Activated CD8-positive, alpha-beta T cell treated with anti-CD3 and anti-CD28 coated beads for 36 hours (primary cell): ENCODE measurements at regions not wholly inside any gene's neighbourhood (a gene's known extent, or its start where the extent isn't known, plus 50 kb on each side); places are given as distances from the start of the nearest gene placed in this dataset.

ENCODE experiments used
- ATAC-seq: fragments of 200-7000 bp; cut with Tn5 transposase; one replicate; pipeline ENCODE4 v1.10.0; 2021; ENCODE audit warnings: mild to moderate bottlenecking, moderate library complexity
- CTCF ChIA-PET: fragments of 350-600 bp; sonication (Branson Sonifier 250); formaldehyde crosslinking; loops from one replicate; lab custom pipeline; 2021; ENCODE audit warnings: antibody characterized with exemption; lab: Charles Lee
- POLR2A ChIA-PET: fragments of 350-600 bp; sonication (Branson Sonifier 250); formaldehyde crosslinking; loops from one replicate; lab custom pipeline; 2021; ENCODE audit warnings: antibody characterized with exemption; lab: Charles Lee
- DNase-seq: peaks from one replicate; pipeline ENCODE4 v3.0.0-alpha.2; 2020
- H3K27ac Mint-ChIP-seq: one replicate; pipeline ENCODE4 v1.8.0; 2021; ENCODE audit warnings: mild to moderate bottlenecking, mixed read lengths
- H3K27me3 Mint-ChIP-seq: one replicate; pipeline ENCODE4 v1.8.0; 2021; ENCODE audit warnings: mixed read lengths
- H3K36me3 Mint-ChIP-seq: one replicate; pipeline ENCODE4 v1.8.0; 2021; ENCODE audit warnings: low read depth, mixed read lengths
- H3K4me1 Mint-ChIP-seq: one replicate; pipeline ENCODE4 v1.8.0; 2021; ENCODE audit warnings: low read depth, mixed read lengths
- H3K4me3 Mint-ChIP-seq: one replicate; pipeline ENCODE4 v1.8.0; 2021; ENCODE audit warnings: mild to moderate bottlenecking, moderate library complexity, mixed read lengths
- H3K9me3 Mint-ChIP-seq: one replicate; pipeline ENCODE4 v1.8.0; 2021; ENCODE audit warnings: mixed read lengths
- CTCF ChIP-seq: fragments of 200-600 bp; IDR thresholded peaks from one replicate; pipeline ENCODE4 v1.8.0; 2022; ENCODE audit warnings: antibody characterized with exemption, mild to moderate bottlenecking
- intact Hi-C: fragments of 100-400 bp; cut with micrococcal nuclease; formaldehyde crosslinking; loops from one replicate; pipeline ENCODE4 v1.10.0; 2022

- no peak for DNase-seq
- no peak for TF ChIP-seq CTCF
- Mint-ChIP-seq H3K4me3 (no peak overlapping the region), H3K27me3 (peaks cover under 1% of the 10 kb centered on the region), H3K36me3 (no peaks in the 10 kb centered on the region), H3K9me3 (no peaks in the 10 kb centered on the region), H3K27ac (no peak overlapping the region), H3K4me1 (peaks cover 2% of the 10 kb centered on the region)
- no peak for ATAC-seq
- ChIA-PET CTCF (no interaction called here), POLR2A (interaction anchor here (0.6 kb wide), 1 partner anchor 44 kb away, joined by 3 read pairs; no protein-coding TSS in a partner anchor)
- intact Hi-C loops, result no loop called here
These were observed 101.9 kb upstream of the RBPJ start for GRCh38 chr4:26218677-26219605.

- Mint-ChIP-seq H3K4me3 (no peak overlapping the region), H3K9me3 (no peaks in the 10 kb centered on the region), H3K27me3 (no peaks in the 10 kb centered on the region), H3K36me3 (no peaks in the 10 kb centered on the region), H3K4me1 (no peaks in the 10 kb centered on the region), H3K27ac (no peak overlapping the region)
- no peak for TF ChIP-seq CTCF
- CTCF ChIA-PET, result no interaction called here
- intact Hi-C loops, result no loop called here
- POLR2A ChIA-PET, result interaction anchor here (0.6 kb wide), 1 partner anchor 229 kb away, joined by 3 read pairs; no protein-coding TSS in a partner anchor
- DNase-seq, result no peak
- ATAC-seq, result no peak
These were observed 100.1 kb upstream of the RBPJ start for GRCh38 chr4:26220696-26221095.

GRCh38 chr4:26223155-26223554 lies 97.7 kb upstream of the RBPJ start:
- CTCF ChIA-PET, result no interaction called here
- no peak overlapping the region for H3K27ac Mint-ChIP-seq
- H3K4me1 Mint-ChIP-seq, result no peaks in the 10 kb centered on the region
- intact Hi-C loops, result no loop called here
- no peaks in the 10 kb centered on the region for H3K27me3 Mint-ChIP-seq
- H3K4me3 Mint-ChIP-seq, result no peak overlapping the region
- H3K36me3 Mint-ChIP-seq, result no peaks in the 10 kb centered on the region
- TF ChIP-seq CTCF, result no peak
- no peak for ATAC-seq
- DNase-seq, result no peak
- POLR2A ChIA-PET, result no interaction called here
- H3K9me3 Mint-ChIP-seq, result no peaks in the 10 kb centered on the region

- Mint-ChIP-seq H3K27me3 (peaks cover 4% of the 10 kb centered on the region), H3K36me3 (no peaks in the 10 kb centered on the region), H3K9me3 (no peaks in the 10 kb centered on the region), H3K27ac (no peak overlapping the region), H3K4me1 (no peaks in the 10 kb centered on the region), H3K4me3 (no peak overlapping the region)
- DNase-seq (no peak), ATAC-seq (no peak)
- POLR2A ChIA-PET, result no interaction called here
- TF ChIP-seq CTCF, result no peak
- CTCF ChIA-PET, result no interaction called here
- intact Hi-C loops, result no loop called here
These were observed 94.0 kb upstream of the RBPJ start for GRCh38 chr4:26226629-26227376.
